Cardiac fibroblast (primary cell): ENCODE measurements at regions not wholly inside any gene's neighbourhood (a gene's known extent, or its start where the extent isn't known, plus 50 kb on each side); places are given as distances from the start of the nearest gene placed in this dataset.

ENCODE experiments used
- DNase-seq, 2 donors: peaks; one replicate each; pipeline versions ENCODE4 v3.0.0 to v3.0.0-alpha.2; 2010; ENCODE audit warnings: low read depth in 2 of 2
- H3K4me3 ChIP-seq, 2 donors: replicated peaks in 1 of 2; 1 replicate in 1 of 2; 2 replicates in 1 of 2; pipeline ENCODE4 v1.5.1; 2011; ENCODE audit warnings: low read depth in 2 of 2, low read length in 2 of 2, mild to moderate bottlenecking in 2 of 2, moderate library complexity in 1 of 2
- CTCF ChIP-seq: IDR thresholded peaks from one replicate; pipeline ENCODE4 v1.5.1; 2011; ENCODE audit warnings: low read depth, mild to moderate bottlenecking, low read length, inconsistent platforms

DNA sequence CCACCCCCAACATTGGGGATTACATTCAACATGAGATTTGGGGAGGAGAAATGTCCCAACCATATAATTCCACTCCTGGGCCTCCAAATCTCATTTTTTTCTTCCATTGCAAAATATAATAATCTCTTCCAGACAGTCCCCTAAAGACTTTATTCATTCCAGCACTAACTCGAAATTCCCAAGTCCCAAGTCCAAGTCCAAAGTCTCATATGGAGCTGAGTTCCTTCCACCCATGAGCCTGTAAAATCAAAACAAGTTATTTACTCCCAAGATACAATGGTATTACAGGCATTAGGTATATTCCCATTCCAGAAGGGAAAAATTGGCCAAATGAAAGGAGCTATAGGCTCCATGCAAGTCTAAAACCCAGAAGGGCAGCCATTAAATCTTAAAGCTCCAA, 56.7 kb downstream of the P2RY1 start:
- DNase-seq: no peak
- no peak for TF ChIP-seq CTCF
- no peak overlapping the region for H3K4me3 ChIP-seq

- no peak overlapping the region for H3K4me3 ChIP-seq
- no peak for DNase-seq
- TF ChIP-seq CTCF: no peak
Observed at GRCh38 chr3:152892446-152892845, 57.5 kb downstream of the P2RY1 start.

DNA sequence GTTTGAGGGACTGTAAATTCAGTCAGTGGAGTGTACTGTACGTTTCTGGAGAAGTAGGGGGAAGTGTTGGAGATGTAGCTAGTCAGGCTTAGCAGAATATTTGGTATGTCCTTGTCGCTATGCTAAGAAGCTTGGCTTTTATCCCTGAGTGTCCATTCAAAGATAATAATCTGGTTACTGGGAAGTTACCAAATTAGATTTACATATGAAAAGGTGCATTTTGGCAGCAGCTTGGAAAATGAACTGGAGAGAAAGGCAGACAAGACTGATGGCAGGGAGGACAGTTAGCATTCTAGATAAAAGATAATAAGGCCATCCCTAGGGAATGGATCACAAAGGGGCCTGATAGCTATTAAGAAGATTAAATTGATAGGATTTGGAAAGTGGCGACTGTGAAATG, 58.7 kb downstream of the P2RY1 start:
- TF ChIP-seq CTCF: no peak
- DNase-seq: no peak

DNA sequence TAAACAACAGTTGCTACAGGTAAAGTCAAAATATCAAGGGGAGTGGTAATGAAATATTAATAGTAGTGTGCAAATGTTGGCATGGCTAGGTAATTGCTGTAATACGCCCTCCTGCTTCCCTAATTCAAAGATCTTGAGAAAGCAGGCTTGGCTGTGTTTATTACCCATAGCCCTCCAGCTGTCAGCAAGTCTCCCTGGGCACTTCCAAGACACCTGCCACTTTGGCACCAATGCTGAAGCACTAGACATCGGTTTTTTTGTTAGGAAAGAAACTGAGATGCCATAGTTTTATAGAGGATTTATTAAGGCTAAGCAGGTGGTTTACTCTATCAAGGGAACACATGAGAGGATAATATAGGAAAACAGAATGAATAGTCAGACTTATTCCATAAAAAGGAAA, 64.4 kb downstream of the P2RY1 start:
- no peak overlapping the region for H3K4me3 ChIP-seq
- DNase-seq: no peak
- TF ChIP-seq CTCF: no peak

More for the DNA sequence above, 58.7 kb downstream of the P2RY1 start:
- no peak overlapping the region for H3K4me3 ChIP-seq

- H3K4me3 ChIP-seq: no peak overlapping the region
- peak in 1 of 2 donors; percentile 9 for DNase-seq
- TF ChIP-seq CTCF: no peak
Observed at GRCh38 chr3:152902141-152902669, 67.3 kb downstream of the P2RY1 start.

DNA sequence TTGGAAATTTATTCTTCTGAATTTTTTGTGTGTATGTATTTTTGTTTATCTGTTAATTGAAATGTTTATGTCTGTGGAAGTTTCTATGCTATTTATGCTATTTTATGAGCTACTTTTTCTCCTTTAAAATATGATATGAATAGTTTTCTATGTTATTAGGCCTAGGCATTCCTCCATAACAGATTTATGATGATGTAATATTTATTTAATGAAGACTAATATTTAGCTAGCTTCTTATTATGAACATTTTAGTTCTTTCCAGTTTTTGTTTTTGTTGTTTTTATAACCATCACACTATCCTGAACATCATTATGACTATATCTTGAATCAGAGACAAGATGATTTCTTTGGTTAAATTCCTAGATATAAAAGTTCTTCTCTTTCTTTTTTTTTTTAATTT, 70.7 kb downstream of the P2RY1 start:
- no peak overlapping the region for H3K4me3 ChIP-seq
- no peak for TF ChIP-seq CTCF
- DNase-seq: no peak
